ENCODE measurements at regions not wholly inside any gene's neighbourhood (a gene's known extent, or its start where the extent isn't known, plus 50 kb on each side); places are given as distances from the start of the nearest gene placed in this dataset.

GRCh38 chr9:14406463-14406862 is 92.5 kb upstream of the NFIB start:
- TF ChIP-seq, protein P1, sequence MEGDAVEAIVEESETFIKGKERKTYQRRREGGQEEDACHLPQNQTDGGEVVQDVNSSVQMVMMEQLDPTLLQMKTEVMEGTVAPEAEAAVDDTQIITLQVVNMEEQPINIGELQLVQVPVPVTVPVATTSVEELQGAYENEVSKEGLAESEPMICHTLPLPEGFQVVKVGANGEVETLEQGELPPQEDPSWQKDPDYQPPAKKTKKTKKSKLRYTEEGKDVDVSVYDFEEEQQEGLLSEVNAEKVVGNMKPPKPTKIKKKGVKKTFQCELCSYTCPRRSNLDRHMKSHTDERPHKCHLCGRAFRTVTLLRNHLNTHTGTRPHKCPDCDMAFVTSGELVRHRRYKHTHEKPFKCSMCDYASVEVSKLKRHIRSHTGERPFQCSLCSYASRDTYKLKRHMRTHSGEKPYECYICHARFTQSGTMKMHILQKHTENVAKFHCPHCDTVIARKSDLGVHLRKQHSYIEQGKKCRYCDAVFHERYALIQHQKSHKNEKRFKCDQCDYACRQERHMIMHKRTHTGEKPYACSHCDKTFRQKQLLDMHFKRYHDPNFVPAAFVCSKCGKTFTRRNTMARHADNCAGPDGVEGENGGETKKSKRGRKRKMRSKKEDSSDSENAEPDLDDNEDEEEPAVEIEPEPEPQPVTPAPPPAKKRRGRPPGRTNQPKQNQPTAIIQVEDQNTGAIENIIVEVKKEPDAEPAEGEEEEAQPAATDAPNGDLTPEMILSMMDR (conservative IDR thresholded peaks at IDR 0.05; ENCODE audit: low read depth, low read length) = no peak
- no peak for TF ChIP-seq EZH2 (IDR thresholded peaks at IDR 0.05; ENCODE audit: borderline replicate concordance, low read depth, low read length, poor library complexity, severe bottlenecking)
